Skeletal muscle tissue (tissue), 3 donors: ENCODE measurements at regions not wholly inside any gene's neighbourhood (a gene's known extent, or its start where the extent isn't known, plus 50 kb on each side); places are given as distances from the start of the nearest gene placed in this dataset.
"Not testable (repeated sequence)": the region's sequence is repeated elsewhere in the genome, so short reads cannot be mapped to it uniquely, and the experiment has no call there.

Experiments used
- H3K27ac ChIP-seq: one replicate; pipeline ENCODE4 v1.7.0; 2013; ENCODE audit warnings: mild to moderate bottlenecking, low read depth, low read length, inconsistent platforms
- H3K27me3 ChIP-seq, 3 donors: one replicate each; pipeline ENCODE4 v1.7.0; 2013; ENCODE audit warnings: low read length in 3 of 3; ENCODE audit not compliant: control insufficient read depth in 3 of 3, insufficient read depth in 3 of 3
- H3K36me3 ChIP-seq, 3 donors: one replicate each; pipeline ENCODE4 v1.7.0; 2013; ENCODE audit warnings: low read length in 3 of 3; ENCODE audit not compliant: control insufficient read depth in 3 of 3, insufficient read depth in 3 of 3
- H3K4me1 ChIP-seq, 3 donors: one replicate each; pipeline ENCODE4 v1.7.0; 2013; ENCODE audit warnings: low read length in 3 of 3, mild to moderate bottlenecking in 3 of 3; ENCODE audit not compliant: control insufficient read depth in 3 of 3, insufficient read depth in 3 of 3
- H3K4me3 ChIP-seq, 3 donors: one replicate each; pipeline ENCODE4 v1.7.0; 2013; ENCODE audit warnings: low read length in 3 of 3
- H3K9ac ChIP-seq, 3 donors: one replicate each; pipeline ENCODE4 v1.7.0; 2013; ENCODE audit warnings: low read length in 3 of 3, mild to moderate bottlenecking in 3 of 3, moderate library complexity in 2 of 3, low read depth in 1 of 3
- H3K9me3 ChIP-seq, 3 donors: one replicate each; pipeline ENCODE4 v1.7.0; 2013; ENCODE audit warnings: low read length in 3 of 3; ENCODE audit not compliant: control insufficient read depth in 3 of 3
- donor health status: Osteomylitis.

GRCh38 chr2:82987706-82988105, 1471.4 kb downstream of the SUCLG1 start:
- not testable (repeated sequence) for H3K4me1 ChIP-seq, H3K9ac ChIP-seq, H3K4me3 ChIP-seq, H3K36me3 ChIP-seq, H3K27ac ChIP-seq, H3K27me3 ChIP-seq, H3K9me3 ChIP-seq

GRCh38 chr2:82986899-82987298, 1472.2 kb downstream of the SUCLG1 start:
- Histone ChIP-seq H3K36me3 (no peaks in the 10 kb centered on the region), H3K9me3 (peaks cover 0 to 2% (median 0%) of the 10 kb centered on the region in 3 donors), H3K4me1 (no peaks in the 10 kb centered on the region), H3K4me3 (no peak overlapping the region), H3K27me3 (no peaks in the 10 kb centered on the region), H3K27ac (no peak overlapping the region), H3K9ac (no peak overlapping the region)

GRCh38 chr2:82985572-82986197, 1473.4 kb downstream of the SUCLG1 start:
- Histone ChIP-seq H3K4me1 (no peaks in the 10 kb centered on the region), H3K9me3 (peaks cover 0 to 5% (median 0%) of the 10 kb centered on the region in 3 donors), H3K4me3 (no peak overlapping the region), H3K9ac (no peak overlapping the region), H3K27me3 (no peaks in the 10 kb centered on the region), H3K36me3 (no peaks in the 10 kb centered on the region), H3K27ac (no peak overlapping the region)

GRCh38 chr2:82968358-82968757, 1490.7 kb downstream of the SUCLG1 start:
- no peak overlapping the region for H3K4me3 ChIP-seq
- no peaks in the 10 kb centered on the region for H3K4me1 ChIP-seq
- no peaks in the 10 kb centered on the region for H3K27me3 ChIP-seq
- H3K36me3 ChIP-seq: no peaks in the 10 kb centered on the region
- H3K9me3 ChIP-seq: no peaks in the 10 kb centered on the region
- H3K9ac ChIP-seq: no peak overlapping the region
- H3K27ac ChIP-seq: no peak overlapping the region

- Histone ChIP-seq H3K9me3 (no peaks in the 10 kb centered on the region), H3K36me3 (no peaks in the 10 kb centered on the region), H3K27ac (no peak overlapping the region), H3K4me3 (no peak overlapping the region), H3K4me1 (no peaks in the 10 kb centered on the region), H3K9ac (no peak overlapping the region), H3K27me3 (no peaks in the 10 kb centered on the region)
Measured at GRCh38 chr2:82964341-82964740, 1494.7 kb downstream of the SUCLG1 start.

GRCh38 chr2:82959727-82960126, 1499.4 kb downstream of the SUCLG1 start:
- Histone ChIP-seq H3K27me3 (no peaks in the 10 kb centered on the region), H3K9ac (no peak overlapping the region), H3K36me3 (no peaks in the 10 kb centered on the region), H3K9me3 (no peaks in the 10 kb centered on the region), H3K27ac (no peak overlapping the region), H3K4me1 (no peaks in the 10 kb centered on the region), H3K4me3 (no peak overlapping the region)

- H3K9ac ChIP-seq: no peak overlapping the region
- H3K4me3 ChIP-seq: no peak overlapping the region
- H3K27ac ChIP-seq: no peak overlapping the region
- H3K27me3 ChIP-seq: no peaks in the 10 kb centered on the region
- H3K9me3 ChIP-seq: no peaks in the 10 kb centered on the region
- no peaks in the 10 kb centered on the region for H3K4me1 ChIP-seq
- H3K36me3 ChIP-seq: no peaks in the 10 kb centered on the region
Measured at GRCh38 chr2:82954868-82955267, 1504.2 kb downstream of the SUCLG1 start.

- no peak overlapping the region for H3K27ac ChIP-seq
- H3K9ac ChIP-seq: no peak overlapping the region
- no peak overlapping the region for H3K4me3 ChIP-seq
- H3K27me3 ChIP-seq: no peaks in the 10 kb centered on the region
- no peaks in the 10 kb centered on the region for H3K4me1 ChIP-seq
- no peaks in the 10 kb centered on the region for H3K9me3 ChIP-seq
- no peaks in the 10 kb centered on the region for H3K36me3 ChIP-seq
Measured at GRCh38 chr2:82939211-82939610, 1519.9 kb downstream of the SUCLG1 start.

- H3K27me3 ChIP-seq, H3K4me3 ChIP-seq, H3K9ac ChIP-seq, H3K27ac ChIP-seq, H3K9me3 ChIP-seq, H3K36me3 ChIP-seq, H3K4me1 ChIP-seq: not testable (repeated sequence)
Measured at GRCh38 chr2:82938321-82938845, 1520.7 kb downstream of the SUCLG1 start.

GRCh38 chr2:82913566-82913965, 1545.5 kb downstream of the SUCLG1 start:
- H3K36me3 ChIP-seq: no peaks in the 10 kb centered on the region
- H3K9me3 ChIP-seq: no peaks in the 10 kb centered on the region
- no peak overlapping the region for H3K27ac ChIP-seq
- H3K9ac ChIP-seq: no peak overlapping the region
- no peak overlapping the region for H3K4me3 ChIP-seq
- H3K27me3 ChIP-seq: no peaks in the 10 kb centered on the region
- H3K4me1 ChIP-seq: no peaks in the 10 kb centered on the region
